Heart left ventricle (tissue), 16 donors: ENCODE measurements at regions not wholly inside any gene's neighbourhood (a gene's known extent, or its start where the extent isn't known, plus 50 kb on each side); places are given as distances from the start of the nearest gene placed in this dataset.

ENCODE experiments used
- ATAC-seq, 4 donors: fragments of 200-7000 bp; cut with Tn5 transposase; one replicate each; pipeline ENCODE4 v1.9.1; 2020 to 2022; ENCODE audit warnings: moderate library complexity in 4 of 4, mild to moderate bottlenecking in 3 of 4, moderate number of reproducible peaks in 1 of 4
- DNase-seq, 5 donors: peaks; one replicate each; pipeline ENCODE4 v3.0.0-alpha.2; 2020
- H3K27ac ChIP-seq, 12 donors: fragments of 200-600 bp; sonication (generic) in 4 of 12; one replicate each; pipeline versions ENCODE4 v1.5.0 to v1.8.0; 2016 to 2022; ENCODE audit warnings: mild to moderate bottlenecking in 2 of 12
- H3K27me3 ChIP-seq, 9 donors: fragments of 200-600 bp; sonication (generic) in 2 of 9; one replicate each; pipeline versions ENCODE4 v1.5.1 to v1.8.0; 2016 to 2022; ENCODE audit warnings: mild to moderate bottlenecking in 3 of 9
- H3K36me3 ChIP-seq, 9 donors: fragments of 200-600 bp; sonication (generic) in 2 of 9; one replicate each; pipeline versions ENCODE4 v1.5.0 to v1.8.0; 2018 to 2022; ENCODE audit warnings: mild to moderate bottlenecking in 2 of 9
- H3K4me1 ChIP-seq, 12 donors: fragments of 200-600 bp; sonication (generic) in 4 of 12; one replicate each; pipeline versions ENCODE4 v1.5.0 to v1.8.0; 2016 to 2022; ENCODE audit warnings: mild to moderate bottlenecking in 3 of 12
- H3K4me3 ChIP-seq, 12 donors: fragments of 200-600 bp; sonication (generic) in 4 of 12; one replicate each; pipeline versions ENCODE4 v1.5.0 to v1.8.0; 2017 to 2022; ENCODE audit warnings: mild to moderate bottlenecking in 9 of 12, moderate library complexity in 4 of 12
- H3K9me3 ChIP-seq, 12 donors: fragments of 200-600 bp; sonication (generic) in 4 of 12; one replicate each; pipeline versions ENCODE4 v1.5.0 to v1.8.0; 2016 to 2022; ENCODE audit warnings: mild to moderate bottlenecking in 1 of 12
- POLR2A ChIP-seq, 2 donors: fragments of 450-650 bp; IDR thresholded peaks; one replicate each; pipeline ENCODE4 v1.6.1; 2017; ENCODE audit warnings: antibody characterized with exemption in 2 of 2, mild to moderate bottlenecking in 2 of 2, moderate library complexity in 2 of 2
- WGBS, 4 donors: extraction: QIAGEN DNeasy Blood & Tissue Kit in 2 of 4; methylation state at CpG; one replicate each; pipeline versions ENCODE4 v1.1.5 to v1.1.7; 2013 to 2018; 5-methylcytosine and 5-hydroxymethylcytosine counted together
- intact Hi-C, 10 donors: fragments of 100-400 bp; cut with DNase I; formaldehyde crosslinking; loops; one replicate each; pipeline versions ENCODE4 v1.11.1 to v1.14.2; 2022
- TF ChIP-seq, protein P1 (sequence below), 12 donors: fragments of 200-600 bp; sonication (generic) in 4 of 12; IDR thresholded peaks; one replicate each; pipeline versions ENCODE4 v1.5.0 to v1.8.0; 2018 to 2022; ENCODE audit warnings: antibody characterized with exemption in 12 of 12, mild to moderate bottlenecking in 5 of 12
- donor health status: ischemic (EF 13 %, LVEDD 7.1; RV severe dilation, severe dysfunction).
- donor health status: healthy with polysubstance abuse.
- donor health status: DM: no; HTN: yes; CAD: no.
- donor health status: DM: no; HTN: no; CAD: no.
- donor health status: ischemic (EF 25% LVEDD 6.9; RV normal size, moderate dysfunction).
- donor health status: ischemic (EF 25% LVEDD 5.7; RV mildly dilated, moderate dysfunction).
- donor health status: healthy.
- donor health status: DM: yes; HTN: yes; CAD: no.
- donor health status: ischemic (EF 35%, LVEDD 5.7; RV mildly dilated, moderate dysfunction).
- donor health status: nonischemic (EF 11% LVEDD 7.7; RV severe dilation, severe dysfunction).
- donor health status: DM: yes; HTN: yes; CAD: no.
- donor health status: PGD.
- donor health status: ischemic (EF 29% LVEDD 5.4; RV normal size, mild dysfunction).
- donor health status: nonischemic (EF 23%, LVEDD 6.1; RV moderate dilation, normal function).

DNA sequence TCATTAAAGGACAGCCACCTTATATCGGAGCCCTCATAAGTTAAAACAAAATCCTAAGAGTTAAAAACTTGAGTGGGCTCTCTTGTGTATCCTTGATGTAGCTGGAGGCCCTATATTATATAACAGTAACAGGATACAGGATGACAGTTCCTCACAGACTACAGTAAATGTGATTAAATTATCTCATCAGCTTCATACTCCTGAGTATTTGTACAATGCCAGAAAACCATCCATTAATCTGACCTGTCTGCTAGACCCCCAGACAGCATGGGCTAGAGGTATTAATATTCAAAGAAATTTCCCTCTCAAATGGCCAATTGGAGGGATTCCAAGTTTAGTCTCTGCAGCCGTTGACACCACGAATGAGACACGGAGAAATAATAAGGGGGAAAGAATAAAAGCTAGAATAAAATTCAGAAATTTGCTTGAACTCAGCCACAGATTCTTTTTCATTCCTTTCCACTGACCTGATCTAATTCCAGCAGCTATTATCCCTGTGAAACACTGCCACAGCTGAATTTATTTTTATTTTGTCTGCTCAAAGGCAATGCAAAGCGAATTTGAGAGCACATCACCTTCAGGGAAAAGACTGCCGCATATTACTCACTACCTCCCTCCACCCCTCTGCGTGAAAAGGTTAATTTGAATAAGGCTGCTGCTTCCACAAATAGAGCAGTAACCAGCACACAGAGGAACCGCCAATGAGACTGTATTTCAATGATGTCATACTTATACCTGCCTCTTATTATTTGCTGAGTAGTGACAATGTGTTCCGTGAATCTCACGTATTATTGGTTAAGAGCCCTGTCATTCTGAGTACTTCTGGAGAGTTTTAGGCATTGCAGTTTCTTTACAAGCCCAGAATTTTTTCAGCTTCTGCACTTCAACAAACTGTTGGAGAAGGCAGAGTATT, 155.9 kb upstream of the KLF12 start:
- DNase-seq (peak in 3 of 5 donors; percentile 24 to 40 (median 39)), ATAC-seq (peak; percentile 88 to 96 (median 94))
- 33 to 39% (median 38%) methylated on average over 10 of the region's 10 CpGs for WGBS, 4 donors
- Histone ChIP-seq H3K27ac (peak overlapping the region in 7 of 12 donors; percentile 32 to 75 (median 57)), H3K4me1 (peaks cover 0 to 41% (median 25%) of the 10 kb centered on the region in 12 donors), H3K36me3 (no peaks in the 10 kb centered on the region), H3K9me3 (no peaks in the 10 kb centered on the region), H3K4me3 (peak overlapping the region in 10 of 12 donors; percentile 5 to 46 (median 28)), H3K27me3 (no peaks in the 10 kb centered on the region)
- TF ChIP-seq, protein P1, sequence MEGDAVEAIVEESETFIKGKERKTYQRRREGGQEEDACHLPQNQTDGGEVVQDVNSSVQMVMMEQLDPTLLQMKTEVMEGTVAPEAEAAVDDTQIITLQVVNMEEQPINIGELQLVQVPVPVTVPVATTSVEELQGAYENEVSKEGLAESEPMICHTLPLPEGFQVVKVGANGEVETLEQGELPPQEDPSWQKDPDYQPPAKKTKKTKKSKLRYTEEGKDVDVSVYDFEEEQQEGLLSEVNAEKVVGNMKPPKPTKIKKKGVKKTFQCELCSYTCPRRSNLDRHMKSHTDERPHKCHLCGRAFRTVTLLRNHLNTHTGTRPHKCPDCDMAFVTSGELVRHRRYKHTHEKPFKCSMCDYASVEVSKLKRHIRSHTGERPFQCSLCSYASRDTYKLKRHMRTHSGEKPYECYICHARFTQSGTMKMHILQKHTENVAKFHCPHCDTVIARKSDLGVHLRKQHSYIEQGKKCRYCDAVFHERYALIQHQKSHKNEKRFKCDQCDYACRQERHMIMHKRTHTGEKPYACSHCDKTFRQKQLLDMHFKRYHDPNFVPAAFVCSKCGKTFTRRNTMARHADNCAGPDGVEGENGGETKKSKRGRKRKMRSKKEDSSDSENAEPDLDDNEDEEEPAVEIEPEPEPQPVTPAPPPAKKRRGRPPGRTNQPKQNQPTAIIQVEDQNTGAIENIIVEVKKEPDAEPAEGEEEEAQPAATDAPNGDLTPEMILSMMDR (IDR thresholded peaks at IDR 0.05): no peak
- TF ChIP-seq POLR2A (IDR thresholded peaks at IDR 0.05): no peak
- intact Hi-C loops: loop anchor here (1.0 to 10.0 kb wide), 20 partner anchors 148 to 927 kb away; partner anchors contain the start of gene KLF12 (in 5 of the 10)

DNA sequence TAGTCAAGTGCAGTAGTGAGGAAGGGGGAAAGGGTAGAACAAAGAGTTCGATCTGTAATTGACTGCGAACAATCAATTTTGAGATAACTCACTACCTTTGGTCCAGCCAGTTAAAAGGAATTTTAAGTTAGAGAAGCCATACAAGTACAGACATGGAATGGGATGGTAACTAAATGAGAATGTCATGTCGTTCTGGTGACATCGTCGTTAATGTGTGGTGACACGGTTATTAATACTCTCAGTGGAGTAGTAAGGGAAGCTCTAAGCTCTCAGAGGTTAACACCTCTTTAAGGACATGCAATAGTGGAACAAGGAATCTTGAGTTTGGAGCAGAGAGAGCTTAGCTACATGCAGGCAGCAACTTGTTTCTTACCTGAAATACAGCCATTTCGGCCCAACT, 154.9 kb upstream of the KLF12 start:
- Histone ChIP-seq H3K4me1 (peaks cover 0 to 41% (median 25%) of the 10 kb centered on the region in 12 donors), H3K4me3 (peak overlapping the region in 1 of 12 donors; percentile 39), H3K27me3 (no peaks in the 10 kb centered on the region), H3K9me3 (no peaks in the 10 kb centered on the region), H3K36me3 (no peaks in the 10 kb centered on the region), H3K27ac (peak overlapping the region in 3 of 12 donors; percentile 1 to 59 (median 47))
- intact Hi-C loops: loop anchor here (2.0 to 10.0 kb wide), 18 partner anchors 147 to 928 kb away; partner anchors contain the start of gene KLF12 (in 3 of the 10)
- TF ChIP-seq, protein P1 (IDR thresholded peaks at IDR 0.05): no peak
- no peak for TF ChIP-seq POLR2A (IDR thresholded peaks at IDR 0.05)
- no peak for DNase-seq
- WGBS, 4 donors: 68 to 76% (median 73%) methylated on average over 7 of the region's 7 CpGs
- ATAC-seq: no peak

DNA sequence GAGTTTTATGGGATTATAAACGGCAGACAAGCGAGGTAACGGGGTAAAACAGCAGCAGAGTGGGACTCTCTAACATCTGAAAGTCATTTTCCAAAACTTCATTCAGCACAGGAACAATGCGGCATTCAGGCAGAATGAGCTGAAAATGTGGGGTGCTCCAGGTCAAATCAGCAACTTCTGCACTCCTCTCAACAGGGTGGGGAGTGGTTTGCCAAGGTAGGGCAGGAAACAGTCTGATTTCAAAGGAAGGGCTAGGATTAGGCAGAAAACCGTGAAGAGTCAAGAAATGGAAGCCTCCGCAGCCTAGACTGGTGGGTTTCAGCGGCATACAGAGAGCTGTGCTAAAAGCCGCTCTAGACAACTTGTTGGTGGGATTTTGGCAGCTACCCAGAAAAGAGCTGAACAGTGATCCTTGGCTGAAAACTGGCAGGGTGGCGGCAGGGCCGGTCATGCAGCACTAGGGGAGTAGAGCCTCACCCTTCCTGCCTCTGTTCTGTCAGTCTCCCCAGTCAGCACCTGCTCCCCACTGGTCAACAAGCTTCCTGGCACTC, 154.2 kb upstream of the KLF12 start:
- TF ChIP-seq, protein P1 (IDR thresholded peaks at IDR 0.05): no peak
- no peak for TF ChIP-seq POLR2A (IDR thresholded peaks at IDR 0.05)
- 33 to 51% (median 37%) methylated on average over 10 of the region's 10 CpGs for WGBS, 4 donors
- Histone ChIP-seq H3K36me3 (no peaks in the 10 kb centered on the region), H3K27ac (peak overlapping the region in 7 of 12 donors; percentile 10 to 63 (median 50)), H3K4me3 (peak overlapping the region in 10 of 12 donors; percentile 16 to 46 (median 36)), H3K27me3 (no peaks in the 10 kb centered on the region), H3K9me3 (no peaks in the 10 kb centered on the region), H3K4me1 (peaks cover 0 to 41% (median 25%) of the 10 kb centered on the region in 12 donors)
- ATAC-seq (peak; percentile 36 to 59 (median 46)), DNase-seq (peak; percentile 46 to 68 (median 51))
- intact Hi-C loops: loop anchor here (2.0 to 10.0 kb wide), 18 partner anchors 146 to 929 kb away; partner anchors contain the start of gene KLF12 (in 3 of the 10)
